H1 (cell line): ENCODE measurements at regions not wholly inside any gene's neighbourhood (a gene's known extent, or its start where the extent isn't known, plus 50 kb on each side); places are given as distances from the start of the nearest gene placed in this dataset.
A peak's percentile ranks its signal among the peaks of the same experiment; 100 is the strongest.

Experiments
- CTCF ChIA-PET: fragments of 300-600 bp; sonication (Branson Sonifier 250); formaldehyde crosslinking; loops from one replicate; lab custom pipeline; 2021; ENCODE audit not compliant: partially characterized antibody; lab: Charles Lee
- POLR2A ChIA-PET: fragments of 300-600 bp; sonication (Branson Sonifier 250); formaldehyde crosslinking; loops from one replicate; lab custom pipeline; 2021; ENCODE audit warnings: inconsistent platforms; ENCODE audit not compliant: partially characterized antibody; lab: Charles Lee
- DNase-seq, 2 experiments: peaks; one replicate each; pipeline versions ENCODE4 v3.0.0 to v3.0.0-alpha.2; 2010 to 2022; ENCODE audit warnings: low spot score in 2 of 2, low read depth in 1 of 2, mixed read lengths in 1 of 2
- FAIRE-seq: peaks from 2 replicates; lab custom pipeline; 2011; peaks lifted over from hg19 to GRCh38; lab: Jason Lieb, UNC
- H2AFZ ChIP-seq: 2 replicates; pipeline ENCODE4 v1.8.1; 2012; ENCODE audit warnings: low read length, inconsistent platforms
- H2AK5ac ChIP-seq: 2 replicates; pipeline ENCODE4 v1.6.1; 2013; ENCODE audit warnings: low read depth, low read length
- H2BK120ac ChIP-seq: replicated peaks from 2 replicates; pipeline ENCODE3; 2013; ENCODE audit warnings: low read depth, low read length, inconsistent platforms
- H2BK12ac ChIP-seq: 2 replicates; pipeline ENCODE4 v1.6.1; 2013; ENCODE audit warnings: low read depth, low read length
- H2BK15ac ChIP-seq: 2 replicates; pipeline ENCODE4 v1.6.1; 2013; ENCODE audit warnings: low read length
- H2BK20ac ChIP-seq: 2 replicates; pipeline ENCODE4 v1.6.1; 2013; ENCODE audit warnings: low read length
- H2BK5ac ChIP-seq: 2 replicates; pipeline ENCODE4 v1.6.1; 2013; ENCODE audit warnings: low read depth, low read length
- H3K14ac ChIP-seq: 2 replicates; pipeline ENCODE4 v1.6.1; 2013; ENCODE audit warnings: inconsistent platforms; ENCODE audit not compliant: insufficient read length
- H3K18ac ChIP-seq: 2 replicates; pipeline ENCODE4 v1.6.1; 2013; ENCODE audit warnings: low read length; ENCODE audit errors: extremely low read depth
- H3K23ac ChIP-seq: 2 replicates; pipeline ENCODE4 v1.6.1; 2013; ENCODE audit warnings: inconsistent platforms; ENCODE audit not compliant: insufficient read length
- H3K23me2 ChIP-seq: 2 replicates; pipeline ENCODE4 v1.6.1; 2013; ENCODE audit warnings: low read depth, low read length
- H3K27ac ChIP-seq: 2 replicates; pipeline ENCODE4 v1.6.1; 2011; ENCODE audit warnings: low read depth, low read length, inconsistent platforms
- H3K27me3 ChIP-seq, 4 experiments: replicated peaks in 1 of 4; 1 replicate in 1 of 4; 2 replicates in 3 of 4; pipeline versions ENCODE4 v1.6.1 to v1.8.1; 2011 to 2013; ENCODE audit warnings: low read length in 3 of 4, mild to moderate bottlenecking in 3 of 4, inconsistent platforms in 2 of 4, mixed read lengths in 2 of 4, moderate library complexity in 1 of 4; ENCODE audit not compliant: control insufficient read depth in 3 of 4, insufficient read depth in 3 of 4; ENCODE audit errors: extremely low read depth in 1 of 4
- H3K36me3 ChIP-seq, 4 experiments: 2 replicates each; pipeline versions ENCODE4 v1.6.1 to v1.8.1; 2011 to 2013; ENCODE audit warnings: mild to moderate bottlenecking in 4 of 4, low read length in 3 of 4, moderate library complexity in 2 of 4, control low read depth in 1 of 4, inconsistent platforms in 1 of 4; ENCODE audit not compliant: insufficient read depth in 4 of 4, control insufficient read depth in 2 of 4
- H3K4ac ChIP-seq: replicated peaks from 2 replicates; pipeline ENCODE3; 2013; ENCODE audit warnings: low read length, low read depth, mixed read lengths, inconsistent platforms; ENCODE audit not compliant: insufficient read length
- H3K4me1 ChIP-seq, 4 experiments: replicated peaks in 1 of 4; 1 replicate in 1 of 4; 2 replicates in 3 of 4; pipeline versions ENCODE4 v1.6.1 to v1.8.1; 2011 to 2013; ENCODE audit warnings: low read length in 3 of 4, inconsistent platforms in 2 of 4, mixed read lengths in 1 of 4; ENCODE audit not compliant: insufficient read depth in 4 of 4, control insufficient read depth in 3 of 4
- H3K4me2 ChIP-seq, 2 experiments: 2 replicates each; pipeline versions ENCODE4 v1.6.1 to v1.8.1; 2011 to 2013; ENCODE audit warnings: low read depth in 2 of 2, low read length in 2 of 2, control low read depth in 1 of 2, inconsistent platforms in 1 of 2, mild to moderate bottlenecking in 1 of 2; ENCODE audit not compliant: insufficient read depth in 1 of 2
- H3K4me3 ChIP-seq, 4 experiments: fragments of 200-600, 300-600 bp in 1 of 4; sonication (generic), shearing (Covaris generic), sonication (Bioruptor Twin) in 1 of 4; 2 replicates each; pipeline versions ENCODE4 v1.5.1 to v1.8.1; 2011 to 2016; ENCODE audit warnings: low read length in 4 of 4, low read depth in 3 of 4, control low read depth in 2 of 4, inconsistent platforms in 2 of 4, mild to moderate bottlenecking in 2 of 4, mixed read lengths in 1 of 4, moderate library complexity in 1 of 4; ENCODE audit not compliant: insufficient read depth in 2 of 4; ENCODE audit errors: extremely low read depth in 1 of 4
- H3K56ac ChIP-seq: replicated peaks from 2 replicates; pipeline ENCODE3; 2013; ENCODE audit warnings: low read depth, mild to moderate bottlenecking, mixed read lengths, low read length, inconsistent platforms; ENCODE audit not compliant: insufficient read length
- H3K79me1 ChIP-seq: 2 replicates; pipeline ENCODE4 v1.6.1; 2013; ENCODE audit warnings: low read depth, low read length, control low read depth
- H3K79me2 ChIP-seq, 2 experiments: 2 replicates each; pipeline versions ENCODE4 v1.6.1 to v1.8.1; 2012 to 2013; ENCODE audit warnings: low read length in 2 of 2, mild to moderate bottlenecking in 2 of 2, inconsistent platforms in 1 of 2; ENCODE audit not compliant: insufficient read depth in 2 of 2, control insufficient read depth in 1 of 2
- H3K9ac ChIP-seq, 4 experiments: replicated peaks in 1 of 4; 1 replicate in 1 of 4; 2 replicates in 3 of 4; pipeline versions ENCODE4 v1.6.1 to v1.8.1; 2011 to 2013; ENCODE audit warnings: low read depth in 3 of 4, low read length in 3 of 4, control low read depth in 2 of 4, mild to moderate bottlenecking in 2 of 4, moderate library complexity in 2 of 4, inconsistent platforms in 1 of 4; ENCODE audit errors: extremely low read depth in 1 of 4
- H3K9me3 ChIP-seq, 2 experiments: 2 replicates each; pipeline versions ENCODE4 v1.6.1 to v1.8.1; 2012 to 2013; ENCODE audit warnings: mild to moderate bottlenecking in 2 of 2, moderate library complexity in 2 of 2, control low read depth in 1 of 2, inconsistent platforms in 1 of 2, low read depth in 1 of 2, low read length in 1 of 2, mixed read lengths in 1 of 2; ENCODE audit not compliant: insufficient read depth in 2 of 2
- H4K20me1 ChIP-seq, 2 experiments: replicated peaks in 1 of 2; 2 replicates each; pipeline versions ENCODE3 to v1.8.1; 2011 to 2013; ENCODE audit warnings: inconsistent platforms in 2 of 2, low read length in 2 of 2, mild to moderate bottlenecking in 1 of 2; ENCODE audit not compliant: insufficient read depth in 2 of 2, control insufficient read depth in 1 of 2
- H4K5ac ChIP-seq: 2 replicates; pipeline ENCODE4 v1.6.1; 2013; ENCODE audit warnings: low read length, low read depth, mixed read lengths, inconsistent platforms; ENCODE audit not compliant: insufficient read length
- H4K8ac ChIP-seq: 2 replicates; pipeline ENCODE4 v1.8.0; 2013; ENCODE audit warnings: mild to moderate bottlenecking, moderate library complexity, low read length, inconsistent platforms; ENCODE audit not compliant: insufficient read depth; ENCODE audit errors: extremely low read depth
- H4K91ac ChIP-seq: replicated peaks from 2 replicates; pipeline ENCODE3; 2013; ENCODE audit warnings: low read length, mixed read lengths, inconsistent platforms; ENCODE audit not compliant: insufficient read length
- BACH1 ChIP-seq: IDR thresholded peaks from 2 replicates; pipeline ENCODE4 v1.6.1; 2012; ENCODE audit warnings: low read length, improper control_type of control experiment
- RAD21 ChIP-seq, 2 experiments: IDR thresholded peaks in 1 of 2; conservative IDR thresholded peaks in 1 of 2; 2 replicates each; pipeline ENCODE4 v1.6.1; 2011; ENCODE audit warnings: low read depth in 2 of 2, low read length in 2 of 2, improper control_type of control experiment in 1 of 2, inconsistent platforms in 1 of 2, mild to moderate bottlenecking in 1 of 2, moderate library complexity in 1 of 2
- WGBS, 2 experiments: shearing (Covaris generic) in 1 of 2; methylation state at CpG; one replicate each; pipeline versions ENCODE4 v1.1.6 to v1.1.7; 2013 to 2015; ENCODE audit warnings: low lambda C conversion rate in 2 of 2, mixed read lengths in 2 of 2, inconsistent platforms in 1 of 2, low coverage in 1 of 2, missing lambda C conversion rate in 1 of 2; ENCODE audit not compliant: insufficient replicate concordance in 2 of 2, insufficient coverage in 1 of 2, insufficient read length in 1 of 2; ENCODE audit errors: extremely low coverage in 1 of 2, missing lambda C conversion rate in 1 of 2; 5-methylcytosine and 5-hydroxymethylcytosine counted together

DNA sequence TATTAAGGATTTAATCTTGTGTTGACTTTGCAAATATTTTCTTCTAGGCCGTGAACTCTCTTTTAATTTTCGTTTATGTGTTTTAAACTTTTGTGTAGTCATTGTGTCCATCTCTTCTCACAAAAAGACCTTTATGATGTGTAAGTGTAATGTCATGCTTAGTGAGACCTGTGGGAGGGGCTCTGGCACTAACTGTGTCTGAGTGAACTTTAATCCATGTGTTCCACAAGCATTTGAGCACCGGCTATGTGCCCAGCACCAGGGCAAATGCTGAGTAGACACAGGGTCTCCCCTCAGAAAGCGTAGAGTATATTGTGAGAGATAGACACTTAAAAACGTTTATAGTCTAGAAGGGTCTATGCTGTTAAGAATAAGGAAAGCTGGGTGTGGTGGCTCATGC lies 272.6 kb upstream of the TUT7 start:
- no peak overlapping the region for H3K23ac ChIP-seq
- no peak overlapping the region for H3K14ac ChIP-seq
- H2AK5ac ChIP-seq: no peak overlapping the region
- H4K5ac ChIP-seq: no peak overlapping the region
- H2BK120ac ChIP-seq: no peak overlapping the region
- H3K9me3 ChIP-seq: no peaks in the 10 kb centered on the region
- H2BK5ac ChIP-seq: no peak overlapping the region
- no peaks in the 10 kb centered on the region for H3K79me1 ChIP-seq
- no peak overlapping the region for H2BK20ac ChIP-seq
- no peak overlapping the region for H4K8ac ChIP-seq
- no peaks in the 10 kb centered on the region for H3K23me2 ChIP-seq
- H3K56ac ChIP-seq: no peak overlapping the region
- no peak overlapping the region for H4K91ac ChIP-seq
- no peak overlapping the region for H2AFZ ChIP-seq
- FAIRE-seq: peak; percentile 7
- no peak overlapping the region for H3K4me3 ChIP-seq
- no peak overlapping the region for H3K4ac ChIP-seq
- no peaks in the 10 kb centered on the region for H3K27me3 ChIP-seq
- peak; percentile 10 to 27; a peak in 3 of 4 replicates for TF ChIP-seq RAD21 (IDR thresholded peaks at IDR 0.05 in 1 of 2, conservative IDR thresholded peaks at IDR 0.05 in 1 of 2; ENCODE audit: low read depth in 2 of 2, low read length in 2 of 2)
- no peak for TF ChIP-seq BACH1
- TF ChIP-seq, all 59 proteins: peak for 1
- H3K4me2 ChIP-seq: no peak overlapping the region
- no peak overlapping the region for H3K9ac ChIP-seq
- WGBS, 2 experiments: 89% methylated on average over 5 of the region's 5 CpGs; no CpG with 5 or more reads in 1 of the 2 experiments
- POLR2A ChIA-PET: no interaction called here
- H3K79me2 ChIP-seq: no peaks in the 10 kb centered on the region
- DNase-seq: no peak
- H2BK12ac ChIP-seq: no peak overlapping the region
- CTCF ChIA-PET: interaction anchor here (1.0 to 4.7 kb wide), 5 partner anchors 10 to 192 kb away, joined by 3 to 33 read pairs (median 4); no protein-coding TSS in a partner anchor
- H2BK15ac ChIP-seq: no peak overlapping the region
- no peaks in the 10 kb centered on the region for H4K20me1 ChIP-seq
- H3K4me1 ChIP-seq: no peaks in the 10 kb centered on the region
- no peak overlapping the region for H3K18ac ChIP-seq
- H3K27ac ChIP-seq: no peak overlapping the region
- no peaks in the 10 kb centered on the region for H3K36me3 ChIP-seq
